Esophagus muscularis mucosa (tissue), 4 donors: ENCODE measurements at regions not wholly inside any gene's neighbourhood (a gene's known extent, or its start where the extent isn't known, plus 50 kb on each side); places are given as distances from the start of the nearest gene placed in this dataset.

Experiments
- EP300 ChIP-seq: sonication (generic); formaldehyde crosslinking; IDR thresholded peaks from one replicate; pipeline ENCODE4 v1.6.1; 2017; ENCODE audit warnings: antibody characterized with exemption
- POLR2A ChIP-seq: fragments of 450-650 bp; IDR thresholded peaks from one replicate; pipeline ENCODE4 v1.6.1; 2017; ENCODE audit warnings: antibody characterized with exemption, moderate library complexity, mild to moderate bottlenecking, low read depth
- POLR2AphosphoS5 ChIP-seq, 2 donors: sonication (generic); formaldehyde crosslinking; IDR thresholded peaks; one replicate each; pipeline ENCODE4 v1.6.1; 2017; ENCODE audit warnings: antibody characterized with exemption in 2 of 2
- TF ChIP-seq, protein P1 (sequence below), 3 experiments: fragments of 200-600 bp in 2 of 3; fragments of 450-650 bp in 1 of 3; sonication (generic) in 2 of 3; IDR thresholded peaks; one replicate each; pipeline ENCODE4 v1.5.1; 2017 to 2019; ENCODE audit warnings: antibody characterized with exemption in 3 of 3, mild to moderate bottlenecking in 2 of 3, moderate library complexity in 1 of 3

- TF ChIP-seq POLR2A (no peak), POLR2AphosphoS5 (IDR thresholded peaks at IDR 0.05) (no peak), EP300 (no peak)
- TF ChIP-seq, protein P1, sequence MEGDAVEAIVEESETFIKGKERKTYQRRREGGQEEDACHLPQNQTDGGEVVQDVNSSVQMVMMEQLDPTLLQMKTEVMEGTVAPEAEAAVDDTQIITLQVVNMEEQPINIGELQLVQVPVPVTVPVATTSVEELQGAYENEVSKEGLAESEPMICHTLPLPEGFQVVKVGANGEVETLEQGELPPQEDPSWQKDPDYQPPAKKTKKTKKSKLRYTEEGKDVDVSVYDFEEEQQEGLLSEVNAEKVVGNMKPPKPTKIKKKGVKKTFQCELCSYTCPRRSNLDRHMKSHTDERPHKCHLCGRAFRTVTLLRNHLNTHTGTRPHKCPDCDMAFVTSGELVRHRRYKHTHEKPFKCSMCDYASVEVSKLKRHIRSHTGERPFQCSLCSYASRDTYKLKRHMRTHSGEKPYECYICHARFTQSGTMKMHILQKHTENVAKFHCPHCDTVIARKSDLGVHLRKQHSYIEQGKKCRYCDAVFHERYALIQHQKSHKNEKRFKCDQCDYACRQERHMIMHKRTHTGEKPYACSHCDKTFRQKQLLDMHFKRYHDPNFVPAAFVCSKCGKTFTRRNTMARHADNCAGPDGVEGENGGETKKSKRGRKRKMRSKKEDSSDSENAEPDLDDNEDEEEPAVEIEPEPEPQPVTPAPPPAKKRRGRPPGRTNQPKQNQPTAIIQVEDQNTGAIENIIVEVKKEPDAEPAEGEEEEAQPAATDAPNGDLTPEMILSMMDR (IDR thresholded peaks at IDR 0.05) = no peak
These were observed 62.3 kb upstream of the RFLNA start for GRCh38 chr12:124232654-124232987.
